H1 (cell line): ENCODE measurements at regions not wholly inside any gene's neighbourhood (a gene's known extent, or its start where the extent isn't known, plus 50 kb on each side); places are given as distances from the start of the nearest gene placed in this dataset.

Experiments used
- CHD1 ChIP-seq: IDR thresholded peaks from 2 replicates; pipeline ENCODE4 v1.6.1; 2012; ENCODE audit warnings: low read depth, low read length, improper control_type of control experiment
- POLR2AphosphoS5 ChIP-seq: IDR thresholded peaks from 2 replicates; pipeline ENCODE4 v1.6.1; 2011; ENCODE audit warnings: low read depth, low read length
- SIRT6 ChIP-seq: IDR thresholded peaks from one replicate; pipeline ENCODE4 v1.7.1; 2012; ENCODE audit warnings: low read length, inconsistent platforms
- SP1 ChIP-seq: IDR thresholded peaks from 2 replicates; pipeline ENCODE4 v1.6.1; 2011; ENCODE audit warnings: low read depth, low read length
- TF ChIP-seq, protein P1 (sequence below): fragments of 300-600 bp; sonication (generic); IDR thresholded peaks from 2 replicates; pipeline ENCODE4 v1.7.1; 2012; ENCODE audit warnings: low read length, moderate library complexity, mild to moderate bottlenecking, inconsistent platforms; ENCODE audit not compliant: insufficient replicate concordance
- TF ChIP-seq, protein P2 (sequence below): IDR thresholded peaks from 2 replicates; pipeline ENCODE4 v1.6.1; 2011; ENCODE audit warnings: low read depth, mild to moderate bottlenecking, low read length; ENCODE audit not compliant: insufficient read depth

DNA sequence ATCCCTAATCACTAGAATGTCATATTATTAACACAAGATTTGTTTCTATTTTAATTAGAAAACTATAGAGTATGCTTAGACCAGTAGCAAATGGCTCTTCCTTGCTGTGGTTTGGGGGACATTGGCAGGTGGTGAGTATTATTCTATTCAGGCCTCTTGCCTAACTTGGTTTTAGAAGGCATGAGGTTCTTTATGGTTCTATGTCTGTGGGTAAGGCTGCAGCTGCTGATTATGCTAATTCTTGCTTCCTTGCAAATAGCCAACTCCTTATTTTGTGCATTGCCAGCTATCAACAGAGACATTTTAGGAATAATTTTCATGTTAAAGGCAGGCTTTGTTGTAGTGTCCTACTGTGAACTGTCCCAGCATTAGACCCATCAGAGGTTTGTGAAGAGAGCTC lies 1344.9 kb downstream of the UQCRFS1 start (continued):
- TF ChIP-seq, protein P1, sequence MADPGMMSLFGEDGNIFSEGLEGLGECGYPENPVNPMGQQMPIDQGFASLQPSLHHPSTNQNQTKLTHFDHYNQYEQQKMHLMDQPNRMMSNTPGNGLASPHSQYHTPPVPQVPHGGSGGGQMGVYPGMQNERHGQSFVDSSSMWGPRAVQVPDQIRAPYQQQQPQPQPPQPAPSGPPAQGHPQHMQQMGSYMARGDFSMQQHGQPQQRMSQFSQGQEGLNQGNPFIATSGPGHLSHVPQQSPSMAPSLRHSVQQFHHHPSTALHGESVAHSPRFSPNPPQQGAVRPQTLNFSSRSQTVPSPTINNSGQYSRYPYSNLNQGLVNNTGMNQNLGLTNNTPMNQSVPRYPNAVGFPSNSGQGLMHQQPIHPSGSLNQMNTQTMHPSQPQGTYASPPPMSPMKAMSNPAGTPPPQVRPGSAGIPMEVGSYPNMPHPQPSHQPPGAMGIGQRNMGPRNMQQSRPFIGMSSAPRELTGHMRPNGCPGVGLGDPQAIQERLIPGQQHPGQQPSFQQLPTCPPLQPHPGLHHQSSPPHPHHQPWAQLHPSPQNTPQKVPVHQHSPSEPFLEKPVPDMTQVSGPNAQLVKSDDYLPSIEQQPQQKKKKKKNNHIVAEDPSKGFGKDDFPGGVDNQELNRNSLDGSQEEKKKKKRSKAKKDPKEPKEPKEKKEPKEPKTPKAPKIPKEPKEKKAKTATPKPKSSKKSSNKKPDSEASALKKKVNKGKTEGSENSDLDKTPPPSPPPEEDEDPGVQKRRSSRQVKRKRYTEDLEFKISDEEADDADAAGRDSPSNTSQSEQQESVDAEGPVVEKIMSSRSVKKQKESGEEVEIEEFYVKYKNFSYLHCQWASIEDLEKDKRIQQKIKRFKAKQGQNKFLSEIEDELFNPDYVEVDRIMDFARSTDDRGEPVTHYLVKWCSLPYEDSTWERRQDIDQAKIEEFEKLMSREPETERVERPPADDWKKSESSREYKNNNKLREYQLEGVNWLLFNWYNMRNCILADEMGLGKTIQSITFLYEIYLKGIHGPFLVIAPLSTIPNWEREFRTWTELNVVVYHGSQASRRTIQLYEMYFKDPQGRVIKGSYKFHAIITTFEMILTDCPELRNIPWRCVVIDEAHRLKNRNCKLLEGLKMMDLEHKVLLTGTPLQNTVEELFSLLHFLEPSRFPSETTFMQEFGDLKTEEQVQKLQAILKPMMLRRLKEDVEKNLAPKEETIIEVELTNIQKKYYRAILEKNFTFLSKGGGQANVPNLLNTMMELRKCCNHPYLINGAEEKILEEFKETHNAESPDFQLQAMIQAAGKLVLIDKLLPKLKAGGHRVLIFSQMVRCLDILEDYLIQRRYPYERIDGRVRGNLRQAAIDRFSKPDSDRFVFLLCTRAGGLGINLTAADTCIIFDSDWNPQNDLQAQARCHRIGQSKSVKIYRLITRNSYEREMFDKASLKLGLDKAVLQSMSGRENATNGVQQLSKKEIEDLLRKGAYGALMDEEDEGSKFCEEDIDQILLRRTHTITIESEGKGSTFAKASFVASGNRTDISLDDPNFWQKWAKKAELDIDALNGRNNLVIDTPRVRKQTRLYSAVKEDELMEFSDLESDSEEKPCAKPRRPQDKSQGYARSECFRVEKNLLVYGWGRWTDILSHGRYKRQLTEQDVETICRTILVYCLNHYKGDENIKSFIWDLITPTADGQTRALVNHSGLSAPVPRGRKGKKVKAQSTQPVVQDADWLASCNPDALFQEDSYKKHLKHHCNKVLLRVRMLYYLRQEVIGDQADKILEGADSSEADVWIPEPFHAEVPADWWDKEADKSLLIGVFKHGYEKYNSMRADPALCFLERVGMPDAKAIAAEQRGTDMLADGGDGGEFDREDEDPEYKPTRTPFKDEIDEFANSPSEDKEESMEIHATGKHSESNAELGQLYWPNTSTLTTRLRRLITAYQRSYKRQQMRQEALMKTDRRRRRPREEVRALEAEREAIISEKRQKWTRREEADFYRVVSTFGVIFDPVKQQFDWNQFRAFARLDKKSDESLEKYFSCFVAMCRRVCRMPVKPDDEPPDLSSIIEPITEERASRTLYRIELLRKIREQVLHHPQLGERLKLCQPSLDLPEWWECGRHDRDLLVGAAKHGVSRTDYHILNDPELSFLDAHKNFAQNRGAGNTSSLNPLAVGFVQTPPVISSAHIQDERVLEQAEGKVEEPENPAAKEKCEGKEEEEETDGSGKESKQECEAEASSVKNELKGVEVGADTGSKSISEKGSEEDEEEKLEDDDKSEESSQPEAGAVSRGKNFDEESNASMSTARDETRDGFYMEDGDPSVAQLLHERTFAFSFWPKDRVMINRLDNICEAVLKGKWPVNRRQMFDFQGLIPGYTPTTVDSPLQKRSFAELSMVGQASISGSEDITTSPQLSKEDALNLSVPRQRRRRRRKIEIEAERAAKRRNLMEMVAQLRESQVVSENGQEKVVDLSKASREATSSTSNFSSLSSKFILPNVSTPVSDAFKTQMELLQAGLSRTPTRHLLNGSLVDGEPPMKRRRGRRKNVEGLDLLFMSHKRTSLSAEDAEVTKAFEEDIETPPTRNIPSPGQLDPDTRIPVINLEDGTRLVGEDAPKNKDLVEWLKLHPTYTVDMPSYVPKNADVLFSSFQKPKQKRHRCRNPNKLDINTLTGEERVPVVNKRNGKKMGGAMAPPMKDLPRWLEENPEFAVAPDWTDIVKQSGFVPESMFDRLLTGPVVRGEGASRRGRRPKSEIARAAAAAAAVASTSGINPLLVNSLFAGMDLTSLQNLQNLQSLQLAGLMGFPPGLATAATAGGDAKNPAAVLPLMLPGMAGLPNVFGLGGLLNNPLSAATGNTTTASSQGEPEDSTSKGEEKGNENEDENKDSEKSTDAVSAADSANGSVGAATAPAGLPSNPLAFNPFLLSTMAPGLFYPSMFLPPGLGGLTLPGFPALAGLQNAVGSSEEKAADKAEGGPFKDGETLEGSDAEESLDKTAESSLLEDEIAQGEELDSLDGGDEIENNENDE, result no peak
- no peak for TF ChIP-seq SP1
- no peak for TF ChIP-seq SIRT6
- no peak for TF ChIP-seq CHD1
- no peak for TF ChIP-seq POLR2AphosphoS5
- TF ChIP-seq, protein P2, sequence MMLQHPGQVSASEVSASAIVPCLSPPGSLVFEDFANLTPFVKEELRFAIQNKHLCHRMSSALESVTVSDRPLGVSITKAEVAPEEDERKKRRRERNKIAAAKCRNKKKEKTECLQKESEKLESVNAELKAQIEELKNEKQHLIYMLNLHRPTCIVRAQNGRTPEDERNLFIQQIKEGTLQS, result no peak
